ENCODE measurements at regions not wholly inside any gene's neighbourhood (a gene's known extent, or its start where the extent isn't known, plus 50 kb on each side); places are given as distances from the start of the nearest gene placed in this dataset.

DNA sequence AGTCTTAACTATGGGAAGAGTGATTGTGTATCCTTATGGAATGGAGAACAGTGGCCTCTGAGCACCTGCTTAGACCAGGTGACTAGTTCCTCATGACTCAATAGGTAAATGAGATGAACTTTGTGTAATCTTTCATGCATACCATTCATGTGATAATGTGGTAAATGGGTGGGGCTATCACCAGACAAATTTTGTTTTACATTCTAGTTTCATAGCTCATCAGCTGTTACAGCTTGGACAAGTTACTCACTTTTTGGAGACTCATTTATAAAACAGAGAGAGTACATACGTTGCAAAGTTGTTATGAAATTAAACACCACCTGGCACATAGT is 103.7 kb upstream of the TGFBR2 start:
- Histone ChIP-seq H3K4me3 (ENCODE audit: low read length) (no peak overlapping the region), H3K9me2 (ENCODE audit: insufficient read depth, low read length) (no peaks in the 10 kb centered on the region)
- TF ChIP-seq POLR2AphosphoS5 (IDR thresholded peaks at IDR 0.05): no peak
- no peak for TF ChIP-seq TAF1 (IDR thresholded peaks at IDR 0.05; ENCODE audit: low read depth)
- TF ChIP-seq EP300 (conservative IDR thresholded peaks at IDR 0.05; ENCODE audit: poor library complexity, severe bottlenecking): no peak

DNA sequence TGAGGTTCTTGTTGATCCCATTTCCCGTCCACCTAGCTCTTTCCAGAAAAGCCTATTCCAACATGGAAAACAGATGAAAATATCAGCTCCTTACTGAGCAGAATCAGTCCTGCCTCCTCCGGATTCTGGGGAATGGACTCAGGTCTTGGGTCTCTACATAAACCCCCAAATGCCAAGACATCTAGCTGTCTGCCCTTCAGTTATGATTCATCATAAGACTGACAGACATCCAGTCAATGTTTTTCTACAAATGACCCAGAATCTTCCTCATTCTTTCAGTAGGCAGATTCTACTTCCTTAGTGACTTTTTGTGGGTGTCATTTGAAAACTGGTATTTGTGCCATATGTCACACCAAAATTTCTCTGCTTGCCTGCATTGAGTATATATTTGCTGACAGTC is 103.0 kb upstream of the TGFBR2 start:
- H3K27me3 ChIP-seq (ENCODE audit: insufficient read depth, low read depth, low read length): no peaks in the 10 kb centered on the region
- TF ChIP-seq EP300 (conservative IDR thresholded peaks at IDR 0.05; ENCODE audit: poor library complexity, severe bottlenecking) (no peak), REST (IDR thresholded peaks at IDR 0.05; ENCODE audit: borderline replicate concordance) (no peak), MXI1 (conservative IDR thresholded peaks at IDR 0.05; ENCODE audit: poor library complexity, severe bottlenecking) (no peak), SMC3 (conservative IDR thresholded peaks at IDR 0.05; ENCODE audit: poor library complexity) (no peak), CTCF (IDR thresholded peaks at IDR 0.05; ENCODE audit: poor library complexity, severe bottlenecking) (no peak), RAD21 (conservative IDR thresholded peaks at IDR 0.05) (no peak), TAF1 (IDR thresholded peaks at IDR 0.05; ENCODE audit: low read depth) (no peak), EZH2 (IDR thresholded peaks at IDR 0.05; ENCODE audit: borderline replicate concordance, insufficient read depth, low read length, poor library complexity, severe bottlenecking) (no peak), POLR2AphosphoS5 (IDR thresholded peaks at IDR 0.05) (no peak)
- no peaks in the 10 kb centered on the region for H3K36me3 ChIP-seq (ENCODE audit: insufficient read depth, low read length)

More for the DNA sequence above, 103.7 kb upstream of the TGFBR2 start:
- Histone ChIP-seq H3K9ac (ENCODE audit: low read length) (no peak overlapping the region), H2AFZ (ENCODE audit: low read depth, low read length) (no peak overlapping the region), H4K20me1 (ENCODE audit: insufficient read depth) (no peaks in the 10 kb centered on the region), H3K9me3 (ENCODE audit: low read length) (no peaks in the 10 kb centered on the region), H3K27me3 (ENCODE audit: insufficient read depth, low read depth, low read length) (no peaks in the 10 kb centered on the region), H3F3A (ENCODE audit: insufficient read depth, low read length, poor library complexity, severe bottlenecking) (no peaks in the 10 kb centered on the region), H3K27ac (ENCODE audit: low read length) (no peak overlapping the region), H3K79me2 (replicated peaks; ENCODE audit: insufficient read depth, low read length) (no peaks in the 10 kb centered on the region), H3K4me2 (ENCODE audit: low read length) (no peak overlapping the region), H3K36me3 (ENCODE audit: insufficient read depth, low read length) (no peaks in the 10 kb centered on the region)

GRCh38 chr3:30504939-30505338 is 101.5 kb upstream of the TGFBR2 start:
- no peaks in the 10 kb centered on the region for H3K36me3 ChIP-seq (ENCODE audit: insufficient read depth, low read length)
- no peaks in the 10 kb centered on the region for H3K9me2 ChIP-seq (ENCODE audit: insufficient read depth, low read length)
- no peaks in the 10 kb centered on the region for H3K27me3 ChIP-seq (ENCODE audit: insufficient read depth, low read depth, low read length)
- no peaks in the 10 kb centered on the region for H3F3A ChIP-seq (ENCODE audit: insufficient read depth, low read length, poor library complexity, severe bottlenecking)
- H2AFZ ChIP-seq (ENCODE audit: low read depth, low read length): no peak overlapping the region
- TF ChIP-seq SMC3 (conservative IDR thresholded peaks at IDR 0.05; ENCODE audit: poor library complexity): no peak
- TF ChIP-seq REST (IDR thresholded peaks at IDR 0.05; ENCODE audit: borderline replicate concordance): no peak
- TF ChIP-seq MXI1 (conservative IDR thresholded peaks at IDR 0.05; ENCODE audit: poor library complexity, severe bottlenecking): no peak
- TF ChIP-seq POLR2AphosphoS5 (IDR thresholded peaks at IDR 0.05): no peak
- TF ChIP-seq TAF1 (IDR thresholded peaks at IDR 0.05; ENCODE audit: low read depth): no peak
- no peak for TF ChIP-seq EP300 (conservative IDR thresholded peaks at IDR 0.05; ENCODE audit: poor library complexity, severe bottlenecking)
- TF ChIP-seq EZH2 (IDR thresholded peaks at IDR 0.05; ENCODE audit: borderline replicate concordance, insufficient read depth, low read length, poor library complexity, severe bottlenecking): no peak
- TF ChIP-seq CTCF (IDR thresholded peaks at IDR 0.05; ENCODE audit: poor library complexity, severe bottlenecking): no peak
- no peak for TF ChIP-seq RAD21 (conservative IDR thresholded peaks at IDR 0.05)
- H4K20me1 ChIP-seq (ENCODE audit: insufficient read depth): no peaks in the 10 kb centered on the region
- no peaks in the 10 kb centered on the region for H3K79me2 ChIP-seq (replicated peaks; ENCODE audit: insufficient read depth, low read length)
- no peak overlapping the region for H3K27ac ChIP-seq (ENCODE audit: low read length)
- H3K4me3 ChIP-seq (ENCODE audit: low read length): no peak overlapping the region
- no peaks in the 10 kb centered on the region for H3K9me3 ChIP-seq (ENCODE audit: low read length)
- no peak overlapping the region for H3K9ac ChIP-seq (ENCODE audit: low read length)
- no peak overlapping the region for H3K4me2 ChIP-seq (ENCODE audit: low read length)

More for the DNA sequence above, 103.0 kb upstream of the TGFBR2 start:
- Histone ChIP-seq H3F3A (ENCODE audit: insufficient read depth, low read length, poor library complexity, severe bottlenecking) (no peaks in the 10 kb centered on the region), H3K4me2 (ENCODE audit: low read length) (no peak overlapping the region), H3K79me2 (replicated peaks; ENCODE audit: insufficient read depth, low read length) (no peaks in the 10 kb centered on the region), H3K9me3 (ENCODE audit: low read length) (no peaks in the 10 kb centered on the region), H4K20me1 (ENCODE audit: insufficient read depth) (no peaks in the 10 kb centered on the region), H3K9ac (ENCODE audit: low read length) (no peak overlapping the region), H3K9me2 (ENCODE audit: insufficient read depth, low read length) (no peaks in the 10 kb centered on the region), H3K27ac (ENCODE audit: low read length) (no peak overlapping the region), H3K4me3 (ENCODE audit: low read length) (no peak overlapping the region), H2AFZ (ENCODE audit: low read depth, low read length) (no peak overlapping the region)

Measured in neural cell (in vitro differentiated cells).